HG02938 (cell line): ENCODE measurements at regions not wholly inside any gene's neighbourhood (a gene's known extent, or its start where the extent isn't known, plus 50 kb on each side); places are given as distances from the start of the nearest gene placed in this dataset.

ENCODE experiments used
- ATAC-seq: cut with Tn5 transposase; IDR thresholded peaks from one replicate; pipeline ENCODE4 v1.9.1; 2021; ENCODE audit warnings: mild to moderate bottlenecking, moderate library complexity; ENCODE audit not compliant: unreplicated experiment

DNA sequence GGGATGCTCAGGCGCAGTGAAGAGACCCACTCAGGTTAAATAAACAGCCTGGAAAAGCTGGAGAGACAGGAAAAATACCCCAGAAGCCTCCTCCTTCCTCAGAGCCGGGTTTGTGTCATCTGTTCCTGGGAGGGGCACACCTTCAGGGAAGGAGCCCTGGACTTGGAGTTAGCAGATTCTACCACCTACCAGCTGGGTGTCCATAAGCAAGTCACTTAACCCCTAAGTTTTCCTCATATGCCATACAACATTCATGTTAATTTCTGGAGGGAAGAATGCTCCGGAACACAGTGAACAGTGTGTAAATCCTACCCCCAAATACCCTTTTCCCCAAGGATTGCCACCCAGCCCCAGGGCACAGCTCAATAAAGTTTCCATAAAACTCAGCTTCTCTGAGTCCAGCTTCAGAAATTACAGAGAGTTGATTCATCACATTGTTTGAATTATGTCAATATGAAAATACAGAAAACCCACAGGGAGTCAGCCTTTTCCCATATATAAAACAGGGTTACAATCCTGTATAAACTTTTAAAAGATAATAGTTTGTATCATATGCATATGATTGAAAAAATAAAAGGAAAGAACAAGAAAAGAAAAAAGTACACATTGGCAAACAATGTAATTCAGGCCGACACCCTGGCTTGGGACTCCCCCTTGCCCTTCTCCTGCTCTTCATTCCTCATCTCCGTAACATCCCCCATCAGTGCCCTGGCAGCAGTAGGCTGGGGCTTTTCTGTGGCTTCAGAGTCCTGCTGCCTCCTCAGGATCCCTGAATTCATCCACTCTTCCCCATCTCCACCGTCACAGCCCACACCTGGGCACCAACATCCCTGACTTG lies 291.8 kb upstream of the USP24 start:
- ATAC-seq, result no peak

DNA sequence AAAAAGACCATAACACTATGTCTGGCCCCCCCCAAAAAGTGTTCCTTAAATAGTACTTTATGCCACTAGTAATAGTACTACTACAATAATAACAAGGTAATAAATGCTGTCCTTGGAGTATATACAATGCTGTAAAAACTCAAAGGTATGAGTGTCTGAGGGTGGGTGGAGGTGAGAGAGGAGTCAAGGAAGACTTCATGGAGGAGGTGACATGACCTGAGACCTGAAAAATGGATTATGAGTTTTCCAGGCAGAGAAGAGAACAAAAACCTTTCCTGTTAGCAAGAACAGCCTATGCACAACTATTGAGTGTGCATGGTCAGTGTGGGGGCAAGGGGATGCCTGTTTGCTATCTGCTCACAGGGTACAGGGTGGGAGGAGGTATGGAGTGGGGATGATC lies 290.2 kb upstream of the USP24 start:
- no peak for ATAC-seq

GRCh38 chr1:55504306-55504731 lies 289.2 kb upstream of the USP24 start:
- ATAC-seq, result no peak

DNA sequence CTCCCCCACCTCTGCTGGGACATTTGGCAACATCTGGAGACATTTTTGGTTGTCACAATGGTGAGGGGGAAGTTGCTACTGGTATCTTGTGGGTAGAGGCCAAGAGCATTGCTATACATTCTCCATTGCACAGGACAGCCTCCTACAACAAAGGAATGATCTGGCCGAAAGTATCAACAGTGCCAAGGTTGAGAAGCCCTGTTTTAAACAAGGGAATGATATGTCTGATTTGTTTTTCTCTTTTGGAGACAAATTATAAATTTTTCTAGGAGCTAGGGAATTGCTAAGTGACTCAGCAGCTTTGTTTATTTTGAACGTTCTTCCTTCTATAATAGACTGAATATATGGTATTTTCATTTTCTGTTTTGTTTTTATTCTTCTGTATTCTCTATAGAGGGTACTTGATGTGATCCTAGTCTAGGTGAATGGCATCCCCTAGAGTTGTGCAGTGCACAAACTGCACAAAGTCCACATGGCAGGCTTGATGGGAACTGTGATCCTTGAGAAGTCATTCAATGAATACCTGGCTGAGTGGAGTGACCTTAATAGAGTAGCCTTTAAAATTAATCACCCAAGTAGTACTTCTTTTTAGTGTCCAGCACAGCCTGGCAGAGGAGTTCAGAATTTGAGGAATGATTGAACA lies 288.6 kb upstream of the USP24 start:
- no peak for ATAC-seq

GRCh38 chr1:55500601-55501000 lies 285.4 kb upstream of the USP24 start:
- ATAC-seq, result no peak

DNA sequence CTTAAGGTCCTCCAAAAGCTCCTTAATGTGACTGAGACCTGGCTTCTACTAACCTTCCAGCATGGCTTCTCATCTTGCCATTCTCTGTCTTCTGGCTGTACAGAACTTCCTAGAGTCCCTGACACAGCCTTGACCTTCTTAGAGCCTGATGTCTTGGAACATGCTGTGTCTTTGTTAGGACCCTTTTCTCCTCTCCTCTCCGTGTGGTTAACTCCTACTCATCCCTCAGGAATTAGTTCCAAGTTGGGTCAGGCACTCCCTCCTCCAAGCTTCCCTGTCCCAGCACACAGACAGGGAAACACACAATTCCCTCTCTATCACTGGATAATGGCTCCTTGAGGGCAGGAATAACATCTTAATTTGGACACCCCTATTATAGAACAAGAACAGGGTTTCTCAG lies 275.4 kb upstream of the USP24 start:
- no peak for ATAC-seq

GRCh38 chr1:55484173-55484572 lies 269.0 kb upstream of the USP24 start:
- ATAC-seq, result no peak

DNA sequence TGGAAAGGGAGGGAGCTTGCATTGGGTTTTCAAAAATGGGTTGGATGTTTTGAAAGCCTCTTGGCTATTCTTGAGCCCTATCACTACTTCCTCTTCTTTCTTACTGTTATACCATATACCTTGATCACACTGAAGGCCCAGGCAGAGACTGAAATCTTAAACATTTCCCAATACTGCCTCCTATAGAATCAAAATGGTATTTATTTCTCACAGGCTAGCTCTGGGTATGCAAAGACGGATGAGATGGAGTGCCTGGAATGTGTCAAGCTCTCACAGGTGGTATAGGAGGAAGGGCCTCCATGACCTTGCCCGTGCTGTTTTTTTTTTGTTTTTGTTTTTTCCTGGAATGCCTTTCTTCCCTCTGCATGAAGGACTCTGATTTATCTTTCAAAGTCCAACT lies 268.4 kb upstream of the USP24 start:
- no peak for ATAC-seq

DNA sequence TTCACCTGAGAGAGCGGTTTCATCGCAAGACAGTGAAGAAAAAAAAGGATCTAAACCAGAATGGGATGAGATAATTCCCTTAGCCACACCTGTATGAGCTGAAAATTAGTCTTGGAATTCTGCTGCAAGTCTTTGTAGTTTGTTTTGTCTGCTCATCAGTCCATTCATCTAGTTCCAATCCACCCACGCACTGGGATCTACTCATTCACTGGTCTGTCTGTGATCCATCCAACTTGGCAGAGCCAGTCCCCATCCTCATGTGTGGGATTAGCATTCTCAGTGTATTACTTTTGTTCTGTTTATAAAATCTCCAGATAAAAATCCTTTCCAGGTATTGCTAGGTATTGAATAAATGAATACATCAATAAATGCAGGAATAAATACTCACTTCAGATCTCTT lies 266.5 kb upstream of the USP24 start:
- no peak for ATAC-seq

GRCh38 chr1:55480029-55480795 lies 265.0 kb upstream of the USP24 start:
- ATAC-seq, result no peak

DNA sequence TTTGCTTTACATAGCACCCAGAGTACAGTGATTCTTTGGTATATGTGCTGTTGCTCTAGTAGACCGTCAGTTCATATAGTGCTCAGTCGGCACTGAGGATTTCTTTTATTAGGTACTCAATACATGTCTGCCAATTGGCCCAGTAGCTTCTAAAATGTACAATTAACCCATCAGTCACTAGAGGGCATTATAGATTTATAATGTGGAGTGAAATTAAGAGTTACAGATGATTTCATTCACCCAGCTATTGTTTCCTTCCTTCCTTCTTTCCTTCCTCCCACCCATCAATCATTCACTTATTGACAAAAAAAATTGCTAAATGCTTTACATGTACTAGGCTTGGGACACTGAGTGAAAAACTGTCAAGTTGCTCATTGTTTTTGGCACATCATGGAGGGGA lies 263.6 kb upstream of the USP24 start:
- ATAC-seq, result no peak

DNA sequence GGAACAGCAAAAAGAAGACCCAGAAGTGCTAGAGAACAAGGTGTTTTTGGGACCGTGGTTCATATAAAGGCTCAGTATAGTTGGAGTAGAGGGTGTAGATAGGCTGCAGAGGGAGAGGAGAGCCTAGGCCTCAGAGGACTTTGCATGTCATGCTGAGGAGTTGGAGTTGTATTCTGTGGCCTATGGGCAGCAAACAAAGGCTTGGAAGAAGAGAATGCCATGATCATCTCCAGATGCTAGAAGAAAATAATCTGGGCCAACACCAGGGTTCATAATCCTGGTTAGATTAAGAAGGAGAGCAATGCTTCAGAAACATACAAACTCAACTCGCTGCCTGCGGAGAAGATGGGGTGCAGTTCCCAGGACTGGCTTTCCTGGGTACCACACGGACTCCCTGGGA lies 262.8 kb upstream of the USP24 start:
- no peak for ATAC-seq

GRCh38 chr1:55476445-55477015 lies 261.4 kb upstream of the USP24 start:
- no peak for ATAC-seq

GRCh38 chr1:55474168-55474786 lies 259.1 kb upstream of the USP24 start:
- no peak for ATAC-seq

GRCh38 chr1:55473661-55474060 lies 258.5 kb upstream of the USP24 start:
- ATAC-seq, result no peak

DNA sequence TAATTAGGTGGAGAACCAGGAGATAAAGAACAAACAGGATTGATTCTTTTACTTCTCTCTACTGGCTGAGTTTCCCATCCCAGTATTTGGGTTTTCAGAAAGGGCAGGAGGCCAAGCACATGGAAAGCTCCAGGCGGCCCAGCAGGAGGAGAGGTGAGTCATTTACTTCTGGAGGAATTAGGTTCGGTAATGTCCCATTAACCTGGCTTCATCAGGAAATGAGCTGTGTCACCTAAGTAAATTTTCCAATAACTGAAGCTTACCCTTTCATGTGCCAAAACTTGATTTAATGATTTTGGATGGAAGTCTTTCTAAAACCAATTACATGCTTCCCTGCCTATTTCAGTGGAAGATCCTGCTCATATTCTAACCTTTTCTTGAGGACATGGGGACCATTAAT lies 257.6 kb upstream of the USP24 start:
- ATAC-seq, result no peak

- ATAC-seq, result no peak
Observed at GRCh38 chr1:55472115-55472514, 257.0 kb upstream of the USP24 start.

- no peak for ATAC-seq
Observed at GRCh38 chr1:55468142-55468795, 253.1 kb upstream of the USP24 start.

DNA sequence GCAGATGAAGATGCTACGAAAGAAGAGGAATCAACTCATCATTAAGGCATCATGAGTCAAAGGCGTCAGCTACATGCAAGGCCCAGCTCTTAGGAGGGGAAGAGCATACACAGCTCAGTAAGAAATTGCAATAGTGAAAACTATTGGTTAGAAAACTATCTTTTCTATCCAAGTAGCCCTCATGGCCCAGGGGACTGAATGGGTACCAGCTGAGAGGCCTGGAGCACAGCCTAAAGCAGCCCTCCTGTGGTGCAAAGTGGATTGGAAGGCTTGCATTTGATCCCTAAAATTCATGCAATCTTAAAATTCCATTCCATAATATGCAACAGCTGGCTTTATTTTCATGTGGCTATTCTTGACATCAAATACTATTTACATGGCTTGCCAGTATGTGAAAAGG lies 251.8 kb upstream of the USP24 start:
- no peak for ATAC-seq

- no peak for ATAC-seq
Observed at GRCh38 chr1:55466373-55466772, 251.2 kb upstream of the USP24 start.

DNA sequence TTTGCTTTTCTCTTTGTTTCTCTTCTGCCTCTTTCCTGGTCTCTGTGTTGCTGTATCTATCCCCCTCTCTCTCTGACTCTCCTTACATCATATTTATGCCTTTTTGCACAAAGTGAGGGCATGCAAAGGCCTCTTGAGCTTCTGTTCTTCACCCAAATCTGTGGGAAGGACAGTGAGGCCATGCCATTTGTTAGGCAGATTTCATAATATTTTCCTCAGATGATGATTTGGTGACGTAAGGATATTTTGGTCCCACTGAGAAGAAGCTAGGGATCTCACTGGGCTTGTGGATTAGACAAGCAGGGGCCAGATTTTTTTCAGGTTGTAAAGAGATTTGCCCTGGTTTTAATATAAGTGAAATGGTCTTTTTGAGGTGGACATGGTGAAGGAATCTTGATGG lies 249.4 kb upstream of the USP24 start:
- ATAC-seq, result no peak
